HG03378 (cell line): ENCODE measurements at regions not wholly inside any gene's neighbourhood (a gene's known extent, or its start where the extent isn't known, plus 50 kb on each side); places are given as distances from the start of the nearest gene placed in this dataset.
"Not testable (repeated sequence)": the region's sequence is repeated elsewhere in the genome, so short reads cannot be mapped to it uniquely, and the experiment has no call there.

ENCODE experiments used
- ATAC-seq: cut with Tn5 transposase; IDR thresholded peaks from one replicate; pipeline ENCODE4 v1.9.1; 2021; ENCODE audit warnings: mild to moderate bottlenecking, moderate library complexity; ENCODE audit not compliant: unreplicated experiment

- ATAC-seq, result no peak
Observed at GRCh38 chrX:150051096-150051495, 112.8 kb upstream of the EOLA2 start.

- no peak for ATAC-seq
Observed at GRCh38 chrX:150052226-150052625, 113.9 kb upstream of the EOLA2 start.

GRCh38 chrX:150058728-150059127 lies 120.4 kb upstream of the EOLA2 start:
- no peak for ATAC-seq

GRCh38 chrX:150060406-150060805 lies 122.1 kb upstream of the EOLA2 start:
- no peak for ATAC-seq

- ATAC-seq, result no peak
Observed at GRCh38 chrX:150062292-150063137, 124.2 kb upstream of the EOLA2 start.

- no peak for ATAC-seq
Observed at GRCh38 chrX:150063138-150063518, 124.8 kb upstream of the EOLA2 start.

GRCh38 chrX:150063674-150064073 lies 125.4 kb upstream of the EOLA2 start:
- ATAC-seq, result no peak

- ATAC-seq, result no peak
Observed at GRCh38 chrX:150074175-150074574, 135.9 kb upstream of the EOLA2 start.

GRCh38 chrX:150080497-150080896 lies 142.2 kb upstream of the EOLA2 start:
- ATAC-seq, result no peak

- ATAC-seq, result no peak
Observed at GRCh38 chrX:150081076-150081475, 142.8 kb upstream of the EOLA2 start.

GRCh38 chrX:150084496-150085229 lies 146.4 kb upstream of the EOLA2 start:
- no peak for ATAC-seq

- ATAC-seq, result no peak
Observed at GRCh38 chrX:150085881-150086280, 147.6 kb upstream of the EOLA2 start.

- ATAC-seq, result no peak
Observed at GRCh38 chrX:150086371-150086770, 148.1 kb upstream of the EOLA2 start.

GRCh38 chrX:150087612-150088011 lies 149.3 kb upstream of the EOLA2 start:
- no peak for ATAC-seq

GRCh38 chrX:150088042-150088441 lies 149.8 kb upstream of the EOLA2 start:
- ATAC-seq, result no peak

GRCh38 chrX:150088766-150089518 lies 150.7 kb upstream of the EOLA2 start:
- no peak for ATAC-seq

GRCh38 chrX:150091300-150091699 lies 153.0 kb upstream of the EOLA2 start:
- ATAC-seq, result not testable (repeated sequence)

- no peak for ATAC-seq
Observed at GRCh38 chrX:150092549-150092948, 154.3 kb upstream of the EOLA2 start.

- ATAC-seq, result no peak
Observed at GRCh38 chrX:150094375-150094774, 156.1 kb upstream of the EOLA2 start.

GRCh38 chrX:150094996-150095395 lies 156.7 kb upstream of the EOLA2 start:
- ATAC-seq, result no peak

GRCh38 chrX:150099316-150099715 lies 161.0 kb upstream of the EOLA2 start:
- no peak for ATAC-seq

- no peak for ATAC-seq
Observed at GRCh38 chrX:150100261-150100660, 162.0 kb upstream of the EOLA2 start.
